GM23338 (cell line): ENCODE measurements at regions not wholly inside any gene's neighbourhood (a gene's known extent, or its start where the extent isn't known, plus 50 kb on each side); places are given as distances from the start of the nearest gene placed in this dataset.

Experiments used
- ATAC-seq: fragments of 200-7000 bp; cut with Tn5 transposase; 3 replicates; pipeline ENCODE4 v1.9.1; 2020
- DNase-seq: peaks from one replicate; pipeline ENCODE4 v3.0.0-alpha.2; 2015; ENCODE audit warnings: low spot score
- H2AFZ ChIP-seq: fragments of 200-600 bp; sonication (generic); 2 replicates; pipeline ENCODE4 v1.8.0; 2016; ENCODE audit warnings: antibody characterized with exemption, mild to moderate bottlenecking, moderate library complexity
- H3F3A ChIP-seq: fragments of 200-600 bp; sonication (generic); replicated peaks from 2 replicates; pipeline ENCODE4 v1.8.0; 2017; ENCODE audit warnings: antibody characterized with exemption, mixed run types, low read depth
- H3K27ac ChIP-seq: fragments of 200-600 bp; sonication (generic); 2 replicates; pipeline ENCODE4 v1.6.1; 2016; ENCODE audit warnings: low read depth
- H3K27me3 ChIP-seq: fragments of 200-600 bp; sonication (generic); 2 replicates; pipeline ENCODE4 v1.8.0; 2016; ENCODE audit warnings: mild to moderate bottlenecking, mixed run types, moderate library complexity; ENCODE audit not compliant: insufficient read depth
- H3K36me3 ChIP-seq: fragments of 200-600 bp; sonication (generic); 2 replicates; pipeline ENCODE4 v1.8.0; 2016; ENCODE audit warnings: mild to moderate bottlenecking; ENCODE audit not compliant: insufficient read depth
- H3K4me1 ChIP-seq: fragments of 200-600 bp; sonication (generic); 2 replicates; pipeline ENCODE4 v1.8.0; 2016; ENCODE audit warnings: mild to moderate bottlenecking, moderate library complexity; ENCODE audit not compliant: insufficient read depth
- H3K4me2 ChIP-seq: fragments of 200-600 bp; sonication (generic); 2 replicates; pipeline ENCODE4 v1.7.1; 2017; ENCODE audit warnings: mixed run types
- H3K4me3 ChIP-seq: fragments of 200-600 bp; sonication (generic); 2 replicates; pipeline ENCODE4 v1.6.1; 2016; ENCODE audit warnings: mixed run types
- H3K79me2 ChIP-seq: fragments of 200-600 bp; sonication (generic); replicated peaks from 2 replicates; pipeline ENCODE4 v1.8.0; 2017; ENCODE audit warnings: mild to moderate bottlenecking; ENCODE audit not compliant: insufficient read depth
- H3K9me2 ChIP-seq: fragments of 200-600 bp; sonication (generic); 2 replicates; pipeline ENCODE4 v1.8.0; 2017; ENCODE audit not compliant: insufficient read depth
- H4K20me1 ChIP-seq: fragments of 200-600 bp; sonication (generic); replicated peaks from 2 replicates; pipeline ENCODE4 v1.8.0; 2017; ENCODE audit warnings: mild to moderate bottlenecking; ENCODE audit not compliant: insufficient read depth
- H3K27ac Mint-ChIP-seq: 2 replicates; pipeline ENCODE4 v1.8.0; 2020; ENCODE audit warnings: inconsistent platforms, mild to moderate bottlenecking, moderate library complexity, mixed read lengths
- H3K27me3 Mint-ChIP-seq: 3 replicates; pipeline ENCODE4 v1.8.0; 2022; ENCODE audit warnings: low read depth, mild to moderate bottlenecking, moderate library complexity, mixed read lengths, inconsistent platforms; ENCODE audit not compliant: insufficient read depth, poor library complexity
- H3K36me3 Mint-ChIP-seq: 3 replicates; pipeline ENCODE4 v1.8.0; 2021; ENCODE audit warnings: low read depth, mild to moderate bottlenecking, inconsistent platforms, moderate library complexity, mixed read lengths
- H3K4me1 Mint-ChIP-seq: 3 replicates; pipeline ENCODE4 v1.8.0; 2020; ENCODE audit warnings: mild to moderate bottlenecking, inconsistent platforms, mixed read lengths
- H3K4me3 Mint-ChIP-seq: 3 replicates; pipeline ENCODE4 v1.8.0; 2021; ENCODE audit warnings: moderate library complexity, mild to moderate bottlenecking, inconsistent platforms, mixed read lengths
- H3K9me3 Mint-ChIP-seq: 3 replicates; pipeline ENCODE4 v1.8.0; 2020; ENCODE audit warnings: moderate library complexity, mild to moderate bottlenecking, inconsistent platforms, mixed read lengths
- CREB1 ChIP-seq: fragments of 250-450 bp; sonication (Bioruptor Pico); IDR thresholded peaks from 2 replicates; pipeline ENCODE4 v1.5.0; 2020; ENCODE audit warnings: low read depth, mild to moderate bottlenecking, moderate library complexity
- EZH2 ChIP-seq: fragments of 200-600 bp; sonication (generic); IDR thresholded peaks from one replicate; pipeline ENCODE4 v1.8.0; 2017; ENCODE audit warnings: antibody characterized with exemption, mild to moderate bottlenecking, low read depth; ENCODE audit not compliant: unreplicated experiment
- EZH2phosphoT487 ChIP-seq: fragments of 200-600 bp; sonication (generic); IDR thresholded peaks from one replicate; pipeline ENCODE4 v1.8.1; 2018; ENCODE audit warnings: antibody characterized with exemption; ENCODE audit not compliant: unreplicated experiment
- JUNB ChIP-seq: IDR thresholded peaks from one replicate; pipeline ENCODE4 v1.6.1; 2016; ENCODE audit warnings: antibody characterized with exemption; ENCODE audit not compliant: unreplicated experiment
- NANOG ChIP-seq: IDR thresholded peaks from 2 replicates; pipeline ENCODE4 v1.6.1; 2016; ENCODE audit warnings: antibody characterized with exemption, borderline replicate concordance
- POLR2AphosphoS5 ChIP-seq: IDR thresholded peaks from 2 replicates; pipeline ENCODE4 v1.6.1; 2016; ENCODE audit warnings: antibody characterized with exemption, low read depth
- STAT1 ChIP-seq: IDR thresholded peaks from one replicate; pipeline ENCODE4 v1.6.1; 2016; ENCODE audit warnings: antibody characterized with exemption; ENCODE audit not compliant: unreplicated experiment
- ZNF114 ChIP-seq: fragments of 250-450 bp; sonication (Bioruptor Pico); IDR thresholded peaks from 2 replicates; pipeline ENCODE4 v1.5.0; 2020; ENCODE audit warnings: mild to moderate bottlenecking, moderate library complexity
- ZNF331 ChIP-seq: fragments of 250-450 bp; sonication (Bioruptor Pico); IDR thresholded peaks from 2 replicates; pipeline ENCODE4 v1.5.0; 2020; ENCODE audit warnings: low read depth, mild to moderate bottlenecking, moderate library complexity
- ZNF462 ChIP-seq: fragments of 250-450 bp; sonication (Bioruptor Pico); IDR thresholded peaks from 2 replicates; pipeline ENCODE4 v1.5.0; 2020; ENCODE audit warnings: mild to moderate bottlenecking, moderate library complexity
- TF ChIP-seq, protein P1 (sequence below), 2 experiments: fragments of 200-600 bp in 1 of 2; sonication (generic) in 1 of 2; conservative IDR thresholded peaks; 2 replicates each; pipeline versions ENCODE4 v1.5.1 to v1.6.1; 2016 to 2017; ENCODE audit warnings: antibody characterized with exemption in 2 of 2, low read depth in 2 of 2, mild to moderate bottlenecking in 2 of 2, moderate library complexity in 1 of 2
- TF ChIP-seq, protein P2 (sequence below): IDR thresholded peaks from 2 replicates; pipeline ENCODE4 v1.6.1; 2016; ENCODE audit warnings: antibody characterized with exemption

DNA sequence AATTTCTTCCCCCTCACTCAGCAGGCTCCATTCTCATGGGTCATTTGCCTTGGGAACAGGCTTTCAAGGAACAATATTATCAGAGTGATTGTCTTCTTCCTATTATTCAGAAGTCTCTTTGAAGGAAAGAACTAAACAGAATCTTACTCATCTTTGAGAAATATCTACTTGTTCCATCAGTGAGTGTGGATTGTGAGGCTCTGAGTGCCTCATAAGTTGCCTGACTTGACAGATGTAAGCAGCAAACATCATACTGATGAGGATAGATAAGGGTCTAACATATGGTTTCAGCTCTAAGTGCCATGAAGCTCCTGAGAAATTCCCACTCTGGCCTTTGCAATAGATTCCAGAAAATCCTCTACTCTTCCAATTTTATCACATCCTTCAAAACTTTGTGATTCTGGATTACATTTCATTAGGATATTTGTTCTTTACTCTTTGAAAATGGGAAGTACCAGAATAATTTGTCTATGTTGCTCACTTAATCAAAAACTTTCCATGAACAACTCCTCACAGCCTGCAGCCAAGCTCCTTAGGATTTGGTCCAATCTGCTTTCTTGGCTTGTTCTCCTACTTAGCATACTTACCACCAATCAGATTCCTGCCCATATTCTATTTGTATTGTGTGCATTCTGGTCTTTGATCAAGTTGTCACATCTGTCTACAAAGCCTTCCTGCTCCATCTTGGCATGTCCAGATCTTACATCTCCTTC, 120.1 kb downstream of the RPL22L1 start:
- H3K4me1 Mint-ChIP-seq: no peaks in the 10 kb centered on the region
- Histone ChIP-seq H3K27me3 (no peaks in the 10 kb centered on the region), H4K20me1 (no peaks in the 10 kb centered on the region), H3K79me2 (no peaks in the 10 kb centered on the region), H3K9me2 (peaks cover 10% of the 10 kb centered on the region), H2AFZ (no peak overlapping the region), H3F3A (no peaks in the 10 kb centered on the region), H3K4me3 (no peak overlapping the region), H3K4me2 (no peak overlapping the region), H3K36me3 (no peaks in the 10 kb centered on the region), H3K4me1 (no peaks in the 10 kb centered on the region), H3K27ac (no peak overlapping the region)
- H3K27me3 Mint-ChIP-seq: no peaks in the 10 kb centered on the region
- peaks cover 16% of the 10 kb centered on the region for H3K9me3 Mint-ChIP-seq
- no peak for ATAC-seq
- H3K27ac Mint-ChIP-seq: no peak overlapping the region
- H3K36me3 Mint-ChIP-seq: peaks cover 13% of the 10 kb centered on the region
- DNase-seq: no peak
- no peak overlapping the region for H3K4me3 Mint-ChIP-seq
- TF ChIP-seq, protein P1, sequence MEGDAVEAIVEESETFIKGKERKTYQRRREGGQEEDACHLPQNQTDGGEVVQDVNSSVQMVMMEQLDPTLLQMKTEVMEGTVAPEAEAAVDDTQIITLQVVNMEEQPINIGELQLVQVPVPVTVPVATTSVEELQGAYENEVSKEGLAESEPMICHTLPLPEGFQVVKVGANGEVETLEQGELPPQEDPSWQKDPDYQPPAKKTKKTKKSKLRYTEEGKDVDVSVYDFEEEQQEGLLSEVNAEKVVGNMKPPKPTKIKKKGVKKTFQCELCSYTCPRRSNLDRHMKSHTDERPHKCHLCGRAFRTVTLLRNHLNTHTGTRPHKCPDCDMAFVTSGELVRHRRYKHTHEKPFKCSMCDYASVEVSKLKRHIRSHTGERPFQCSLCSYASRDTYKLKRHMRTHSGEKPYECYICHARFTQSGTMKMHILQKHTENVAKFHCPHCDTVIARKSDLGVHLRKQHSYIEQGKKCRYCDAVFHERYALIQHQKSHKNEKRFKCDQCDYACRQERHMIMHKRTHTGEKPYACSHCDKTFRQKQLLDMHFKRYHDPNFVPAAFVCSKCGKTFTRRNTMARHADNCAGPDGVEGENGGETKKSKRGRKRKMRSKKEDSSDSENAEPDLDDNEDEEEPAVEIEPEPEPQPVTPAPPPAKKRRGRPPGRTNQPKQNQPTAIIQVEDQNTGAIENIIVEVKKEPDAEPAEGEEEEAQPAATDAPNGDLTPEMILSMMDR (conservative IDR thresholded peaks at IDR 0.05; ENCODE audit: low read depth in 2 of 2): no peak
- TF ChIP-seq STAT1 (no peak), POLR2AphosphoS5 (no peak), ZNF114 (CRISPR knock-in tag) (no peak), EZH2phosphoT487 (no peak), ZNF462 (no peak), JUNB (no peak), EZH2 (no peak), NANOG (no peak), CREB1 (CRISPR knock-in tag) (no peak), ZNF331 (CRISPR knock-in tag) (no peak)
- TF ChIP-seq, protein P2, sequence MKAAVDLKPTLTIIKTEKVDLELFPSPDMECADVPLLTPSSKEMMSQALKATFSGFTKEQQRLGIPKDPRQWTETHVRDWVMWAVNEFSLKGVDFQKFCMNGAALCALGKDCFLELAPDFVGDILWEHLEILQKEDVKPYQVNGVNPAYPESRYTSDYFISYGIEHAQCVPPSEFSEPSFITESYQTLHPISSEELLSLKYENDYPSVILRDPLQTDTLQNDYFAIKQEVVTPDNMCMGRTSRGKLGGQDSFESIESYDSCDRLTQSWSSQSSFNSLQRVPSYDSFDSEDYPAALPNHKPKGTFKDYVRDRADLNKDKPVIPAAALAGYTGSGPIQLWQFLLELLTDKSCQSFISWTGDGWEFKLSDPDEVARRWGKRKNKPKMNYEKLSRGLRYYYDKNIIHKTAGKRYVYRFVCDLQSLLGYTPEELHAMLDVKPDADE: no peak
